Suprapubic skin (tissue), 4 donors: ENCODE measurements at regions not wholly inside any gene's neighbourhood (a gene's known extent, or its start where the extent isn't known, plus 50 kb on each side); places are given as distances from the start of the nearest gene placed in this dataset.

ENCODE experiments used
- EP300 ChIP-seq: sonication (generic); formaldehyde crosslinking; IDR thresholded peaks from one replicate; pipeline ENCODE4 v1.6.1; 2017; ENCODE audit warnings: antibody characterized with exemption
- POLR2A ChIP-seq, 2 donors: fragments of 450-650 bp; IDR thresholded peaks; one replicate each; pipeline ENCODE4 v1.6.1; 2017; ENCODE audit warnings: antibody characterized with exemption in 2 of 2, mild to moderate bottlenecking in 2 of 2, moderate library complexity in 2 of 2
- POLR2AphosphoS5 ChIP-seq, 3 donors: sonication (generic); formaldehyde crosslinking; IDR thresholded peaks; one replicate each; pipeline ENCODE4 v1.6.1; 2017; ENCODE audit warnings: antibody characterized with exemption in 3 of 3
- TF ChIP-seq, protein P1 (sequence below), 2 donors: fragments of 200-600 bp in 1 of 2; fragments of 450-650 bp in 1 of 2; sonication (generic) in 1 of 2; IDR thresholded peaks; one replicate each; pipeline ENCODE4 v1.5.1; 2016 to 2019; ENCODE audit warnings: antibody characterized with exemption in 2 of 2, mild to moderate bottlenecking in 1 of 2, moderate library complexity in 1 of 2

DNA sequence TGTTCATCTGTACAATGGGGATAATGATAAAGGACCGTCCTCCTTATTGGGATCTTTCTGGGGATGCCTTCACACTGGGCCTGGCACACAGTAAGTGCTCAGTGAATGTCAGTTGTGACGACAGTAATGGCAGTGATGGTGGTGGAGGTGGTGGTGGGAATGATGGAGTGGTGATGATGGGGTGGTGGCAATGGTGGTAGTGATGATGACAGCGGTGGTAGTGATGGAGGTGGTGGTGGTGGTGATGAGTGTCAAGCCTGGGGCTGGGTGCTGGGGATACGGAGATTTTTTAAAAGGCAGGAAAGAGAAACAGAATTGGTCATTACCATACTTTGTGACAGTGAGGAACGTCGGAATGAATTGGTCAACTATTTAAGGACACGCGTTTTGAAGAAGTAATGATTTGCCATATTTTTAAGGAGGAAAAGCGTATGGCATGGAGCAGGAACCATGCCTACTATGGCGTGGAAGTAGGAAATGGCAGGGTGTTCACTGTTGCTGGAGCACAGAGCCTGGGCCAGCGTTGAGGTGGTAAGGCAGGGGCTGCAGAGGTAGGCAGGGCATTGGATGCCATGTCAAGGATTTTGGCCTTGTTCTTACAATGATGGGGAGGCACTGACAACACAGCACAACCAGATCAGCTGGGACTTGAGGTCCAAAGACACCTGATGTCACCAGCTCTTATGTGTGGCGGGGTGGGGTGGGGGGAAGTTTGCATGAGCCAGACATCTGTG lies 128.7 kb downstream of the ACTL8 start:
- TF ChIP-seq, protein P1, sequence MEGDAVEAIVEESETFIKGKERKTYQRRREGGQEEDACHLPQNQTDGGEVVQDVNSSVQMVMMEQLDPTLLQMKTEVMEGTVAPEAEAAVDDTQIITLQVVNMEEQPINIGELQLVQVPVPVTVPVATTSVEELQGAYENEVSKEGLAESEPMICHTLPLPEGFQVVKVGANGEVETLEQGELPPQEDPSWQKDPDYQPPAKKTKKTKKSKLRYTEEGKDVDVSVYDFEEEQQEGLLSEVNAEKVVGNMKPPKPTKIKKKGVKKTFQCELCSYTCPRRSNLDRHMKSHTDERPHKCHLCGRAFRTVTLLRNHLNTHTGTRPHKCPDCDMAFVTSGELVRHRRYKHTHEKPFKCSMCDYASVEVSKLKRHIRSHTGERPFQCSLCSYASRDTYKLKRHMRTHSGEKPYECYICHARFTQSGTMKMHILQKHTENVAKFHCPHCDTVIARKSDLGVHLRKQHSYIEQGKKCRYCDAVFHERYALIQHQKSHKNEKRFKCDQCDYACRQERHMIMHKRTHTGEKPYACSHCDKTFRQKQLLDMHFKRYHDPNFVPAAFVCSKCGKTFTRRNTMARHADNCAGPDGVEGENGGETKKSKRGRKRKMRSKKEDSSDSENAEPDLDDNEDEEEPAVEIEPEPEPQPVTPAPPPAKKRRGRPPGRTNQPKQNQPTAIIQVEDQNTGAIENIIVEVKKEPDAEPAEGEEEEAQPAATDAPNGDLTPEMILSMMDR (IDR thresholded peaks at IDR 0.05): no peak
- TF ChIP-seq POLR2A (IDR thresholded peaks at IDR 0.05) (no peak), EP300 (no peak), POLR2AphosphoS5 (IDR thresholded peaks at IDR 0.05) (no peak)
